AG04450 (cell line): ENCODE measurements at regions not wholly inside any gene's neighbourhood (a gene's known extent, or its start where the extent isn't known, plus 50 kb on each side); places are given as distances from the start of the nearest gene placed in this dataset.
"Not testable (repeated sequence)": the region's sequence is repeated elsewhere in the genome, so short reads cannot be mapped to it uniquely, and the experiment has no call there.

Source experiments
- CTCF ChIA-PET: fragments of 300-600, 350-600 bp; formaldehyde crosslinking; extraction: SDS; loops from one replicate; lab custom pipeline; 2022; ENCODE audit warnings: antibody characterized with exemption, inconsistent platforms; lab: Charles Lee
- POLR2A ChIA-PET: fragments of 350-600 bp; formaldehyde crosslinking; extraction: SDS; loops from one replicate; lab custom pipeline; 2021; ENCODE audit warnings: antibody characterized with exemption, inconsistent platforms; lab: Yijun Ruan, JAX
- DNase-seq: peaks from one replicate; pipeline ENCODE4 v3.0.0-alpha.2; 2011; ENCODE audit warnings: low read depth, low spot score
- H3K27ac ChIP-seq: one replicate; pipeline ENCODE4 v1.5.1; 2012; ENCODE audit warnings: low read depth, low read length, control low read depth
- H3K27me3 ChIP-seq: one replicate; pipeline ENCODE4 v1.6.0; 2012; ENCODE audit warnings: low read length; ENCODE audit not compliant: control insufficient read depth, insufficient read depth
- H3K4me3 ChIP-seq: 2 replicates; pipeline ENCODE4 v1.5.1; 2011; ENCODE audit warnings: mild to moderate bottlenecking, low read depth, low read length, control low read depth
- H3K9me3 ChIP-seq: 2 replicates; pipeline ENCODE4 v1.5.1; 2012; ENCODE audit warnings: low read length; ENCODE audit not compliant: control insufficient read depth, insufficient read depth
- CTCF ChIP-seq: IDR thresholded peaks from 2 replicates; pipeline ENCODE4 v1.5.1; 2011; ENCODE audit warnings: low read depth, low read length, control low read depth, inconsistent platforms

GRCh38 chrX:151084454-151084853, 91.9 kb upstream of the GPR50 start:
- Histone ChIP-seq H3K27me3 (peaks cover 5% of the 10 kb centered on the region), H3K27ac (no peak overlapping the region), H3K9me3 (no peaks in the 10 kb centered on the region), H3K4me3 (no peak overlapping the region)
- CTCF ChIA-PET: interaction anchor here (6.2 kb wide), 1 partner anchor 311 kb away, joined by 205 read pairs; no protein-coding TSS in a partner anchor
- no peak for DNase-seq
- POLR2A ChIA-PET: no interaction called here
- no peak for TF ChIP-seq CTCF

DNA sequence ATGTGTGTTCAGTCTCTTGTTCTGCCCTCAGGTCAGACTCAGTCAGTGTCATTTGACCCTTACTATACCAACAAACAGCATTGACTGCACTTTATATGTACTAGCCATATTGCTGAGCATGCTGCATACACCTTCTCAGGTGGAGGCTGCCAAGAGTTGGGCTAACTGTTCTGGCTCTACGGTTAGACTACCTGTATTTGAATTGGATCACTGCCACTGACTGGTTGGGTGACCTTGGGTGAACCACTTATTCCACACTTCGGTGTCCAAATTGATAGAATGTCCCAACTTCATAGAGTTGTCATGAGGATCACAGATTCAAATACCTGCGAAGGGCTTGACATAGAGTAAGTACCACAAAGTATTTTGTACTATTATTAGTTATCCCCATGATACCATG, 91.2 kb upstream of the GPR50 start:
- ChIA-PET CTCF (interaction anchor here (6.2 kb wide), 1 partner anchor 312 kb away, joined by 205 read pairs; no protein-coding TSS in a partner anchor), POLR2A (no interaction called here)
- no peak for TF ChIP-seq CTCF
- no peaks in the 10 kb centered on the region for H3K9me3 ChIP-seq
- no peak for DNase-seq
- peaks cover 5% of the 10 kb centered on the region for H3K27me3 ChIP-seq
- H3K27ac ChIP-seq: no peak overlapping the region
- no peak overlapping the region for H3K4me3 ChIP-seq

DNA sequence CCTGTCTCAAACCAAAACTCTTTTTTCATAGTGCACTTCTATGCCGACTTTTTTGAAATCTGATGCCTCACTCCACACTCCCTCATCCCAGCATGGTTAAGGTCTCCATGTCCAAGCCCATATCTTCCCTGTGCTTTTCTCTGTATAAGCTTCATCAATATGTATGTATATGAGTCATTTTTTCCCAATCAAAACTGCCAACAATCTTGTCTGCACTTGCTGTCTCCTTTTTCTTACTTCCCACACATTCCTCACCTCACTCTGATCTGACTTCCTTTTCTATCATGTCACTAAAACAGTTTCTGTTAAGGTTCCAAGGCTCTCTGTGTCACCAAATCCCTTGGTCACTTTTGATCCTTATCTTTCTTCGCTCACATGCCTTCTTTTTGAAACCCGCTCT, 88.2 kb upstream of the GPR50 start:
- peaks cover 3% of the 10 kb centered on the region for H3K27me3 ChIP-seq
- no peak for DNase-seq
- H3K4me3 ChIP-seq: no peak overlapping the region
- no peak overlapping the region for H3K27ac ChIP-seq
- ChIA-PET POLR2A (no interaction called here), CTCF (no interaction called here)
- TF ChIP-seq CTCF: no peak
- H3K9me3 ChIP-seq: no peaks in the 10 kb centered on the region

DNA sequence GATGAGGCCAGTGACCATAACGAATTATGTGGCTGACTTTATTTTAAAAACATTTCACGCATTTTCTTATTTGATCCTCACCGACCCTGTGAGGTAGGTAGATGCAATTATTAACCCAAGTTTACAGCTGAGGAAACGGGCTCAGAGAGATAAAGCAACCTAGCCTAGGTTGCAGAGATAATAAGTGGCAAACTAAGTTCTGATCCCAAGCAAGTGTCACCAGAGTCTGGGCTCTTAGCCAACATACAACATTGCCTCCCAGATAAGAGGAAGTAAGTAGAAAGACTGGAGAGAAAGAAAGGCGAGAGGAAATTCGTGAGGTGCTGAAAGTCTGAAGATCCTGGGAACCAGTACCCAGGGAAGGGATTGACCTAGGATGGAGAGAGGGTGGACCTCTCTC, 77.4 kb upstream of the GPR50 start:
- H3K4me3 ChIP-seq: no peak overlapping the region
- no peak overlapping the region for H3K27ac ChIP-seq
- H3K9me3 ChIP-seq: no peaks in the 10 kb centered on the region
- no peak for DNase-seq
- no peaks in the 10 kb centered on the region for H3K27me3 ChIP-seq
- POLR2A ChIA-PET: no interaction called here
- no peak for TF ChIP-seq CTCF
- CTCF ChIA-PET: no interaction called here

DNA sequence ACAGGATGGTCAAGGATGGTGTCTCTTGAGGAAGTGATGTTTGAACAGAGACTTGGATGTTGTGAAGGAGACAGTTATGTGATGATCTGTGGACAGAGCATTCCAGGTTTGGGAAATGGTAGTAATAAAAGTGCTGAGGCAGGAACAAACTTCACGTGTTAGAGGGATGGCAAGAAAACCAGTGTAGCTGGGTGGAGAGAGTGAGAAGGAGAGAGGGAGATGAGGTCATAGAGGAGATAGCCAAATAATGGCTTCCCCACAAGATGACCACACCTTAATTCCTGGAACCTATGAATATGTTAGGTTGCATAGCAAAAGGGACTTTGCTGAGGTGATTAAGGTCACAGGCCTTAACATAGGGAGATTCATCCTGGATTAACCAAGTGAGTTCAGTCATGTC, 75.6 kb upstream of the GPR50 start:
- ChIA-PET POLR2A (no interaction called here), CTCF (no interaction called here)
- Histone ChIP-seq H3K27me3 (no peaks in the 10 kb centered on the region), H3K27ac (no peak overlapping the region), H3K9me3 (no peaks in the 10 kb centered on the region), H3K4me3 (no peak overlapping the region)
- no peak for DNase-seq
- no peak for TF ChIP-seq CTCF

DNA sequence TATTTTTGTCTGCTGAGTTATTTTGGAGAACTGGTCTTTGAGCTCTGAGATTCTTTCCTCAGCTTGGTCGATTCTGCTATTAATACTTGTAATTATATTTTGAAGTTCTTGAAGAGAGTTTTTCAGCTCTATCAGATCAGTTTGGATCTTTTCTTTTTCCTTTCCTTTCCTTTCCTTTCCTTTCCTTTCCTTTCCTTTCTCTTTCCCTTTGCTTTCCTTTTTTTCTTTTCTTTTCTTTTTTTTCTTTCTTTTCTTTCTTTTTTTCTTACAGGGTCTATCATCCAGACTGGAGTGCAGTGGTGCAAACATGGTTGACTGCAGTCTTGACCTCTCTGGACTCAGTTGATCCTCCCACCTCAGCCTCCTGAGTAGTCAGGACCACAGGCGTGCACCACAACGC, 63.2 kb upstream of the GPR50 start:
- H3K4me3 ChIP-seq, CTCF ChIA-PET, DNase-seq, H3K9me3 ChIP-seq, H3K27ac ChIP-seq, POLR2A ChIA-PET, H3K27me3 ChIP-seq: not testable (repeated sequence)
